Neuronal stem cell (in vitro differentiated cells): ENCODE measurements at regions not wholly inside any gene's neighbourhood (a gene's known extent, or its start where the extent isn't known, plus 50 kb on each side); places are given as distances from the start of the nearest gene placed in this dataset.

Experiments used
- DNase-seq: peaks from one replicate; pipeline ENCODE4 v3.0.0-alpha.2; 2013; ENCODE audit warnings: low spot score
- H2AFZ ChIP-seq: one replicate; pipeline ENCODE4 v1.6.1; 2013; ENCODE audit warnings: mild to moderate bottlenecking, low read length, inconsistent platforms
- H2AK5ac ChIP-seq: 2 replicates; pipeline ENCODE4 v1.6.1; 2013; ENCODE audit warnings: low read depth, mild to moderate bottlenecking, inconsistent platforms, low read length, moderate library complexity, mixed read lengths
- H2BK120ac ChIP-seq: 2 replicates; pipeline ENCODE4 v1.6.1; 2013; ENCODE audit warnings: low read depth, mild to moderate bottlenecking, inconsistent platforms, low read length, moderate library complexity, mixed read lengths
- H2BK12ac ChIP-seq: one replicate; pipeline ENCODE4 v1.6.1; 2013; ENCODE audit warnings: low read length, inconsistent platforms
- H2BK15ac ChIP-seq: 2 replicates; pipeline ENCODE4 v1.6.1; 2013; ENCODE audit warnings: mild to moderate bottlenecking, low read length, inconsistent platforms, mixed read lengths
- H2BK5ac ChIP-seq: one replicate; pipeline ENCODE4 v1.6.1; 2013; ENCODE audit warnings: inconsistent platforms, mild to moderate bottlenecking, low read length, moderate library complexity
- H3K14ac ChIP-seq: one replicate; pipeline ENCODE4 v1.6.1; 2013; ENCODE audit warnings: low read length, inconsistent platforms
- H3K18ac ChIP-seq: 2 replicates; pipeline ENCODE4 v1.6.1; 2013; ENCODE audit warnings: low read length, inconsistent platforms
- H3K23ac ChIP-seq: 2 replicates; pipeline ENCODE4 v1.6.1; 2013; ENCODE audit warnings: low read depth, mild to moderate bottlenecking, mixed read lengths, low read length, inconsistent platforms; ENCODE audit not compliant: poor library complexity
- H3K27ac ChIP-seq: replicated peaks from 3 replicates; pipeline ENCODE4 v1.5.1; 2013; ENCODE audit warnings: low read length, inconsistent platforms
- H3K27me3 ChIP-seq, 3 experiments: 2 replicates each; pipeline ENCODE4 v1.6.1; 2013; ENCODE audit warnings: low read length in 3 of 3, mild to moderate bottlenecking in 2 of 3, inconsistent platforms in 1 of 3, low read depth in 1 of 3, mixed read lengths in 1 of 3, moderate library complexity in 1 of 3; ENCODE audit not compliant: control insufficient read depth in 3 of 3, insufficient read depth in 3 of 3
- H3K36me3 ChIP-seq, 2 donors: replicated peaks in 1 of 2; 2 replicates each; pipeline ENCODE4 v1.6.1; 2013; ENCODE audit warnings: low read length in 2 of 2; ENCODE audit not compliant: control insufficient read depth in 2 of 2, insufficient read depth in 2 of 2
- H3K4ac ChIP-seq: 2 replicates; pipeline ENCODE4 v1.6.1; 2013; ENCODE audit warnings: inconsistent platforms, mild to moderate bottlenecking, low read length, moderate library complexity
- H3K4me1 ChIP-seq, 2 donors: 1 replicate in 1 of 2; 2 replicates in 1 of 2; pipeline ENCODE4 v1.6.1; 2013; ENCODE audit warnings: low read length in 2 of 2, low read depth in 1 of 2; ENCODE audit not compliant: control insufficient read depth in 2 of 2, insufficient read depth in 1 of 2
- H3K4me2 ChIP-seq: one replicate; pipeline ENCODE4 v1.6.1; 2013; ENCODE audit warnings: mild to moderate bottlenecking, low read length, inconsistent platforms; ENCODE audit not compliant: insufficient read depth, poor library complexity, severe bottlenecking
- H3K4me3 ChIP-seq, 2 donors: 2 replicates each; pipeline ENCODE4 v1.5.1; 2013; ENCODE audit warnings: low read length in 2 of 2, mild to moderate bottlenecking in 2 of 2, inconsistent platforms in 1 of 2, moderate library complexity in 1 of 2
- H3K79me1 ChIP-seq: one replicate; pipeline ENCODE4 v1.6.1; 2013; ENCODE audit warnings: low read depth, mild to moderate bottlenecking, inconsistent platforms, low read length, moderate library complexity
- H3K9ac ChIP-seq: one replicate; pipeline ENCODE4 v1.6.1; 2013; ENCODE audit warnings: mild to moderate bottlenecking, low read depth, low read length, inconsistent platforms; ENCODE audit not compliant: poor library complexity
- H3K9me3 ChIP-seq, 2 donors: replicated peaks in 1 of 2; 2 replicates each; pipeline versions ENCODE3 to v1.6.1; 2013; ENCODE audit warnings: low read length in 2 of 2, mild to moderate bottlenecking in 2 of 2, inconsistent platforms in 1 of 2, low read depth in 1 of 2, mixed read lengths in 1 of 2, moderate library complexity in 1 of 2; ENCODE audit not compliant: control insufficient read depth in 2 of 2, insufficient read depth in 1 of 2
- H4K8ac ChIP-seq: one replicate; pipeline ENCODE4 v1.6.1; 2013; ENCODE audit warnings: low read depth, mild to moderate bottlenecking, inconsistent platforms, low read length, moderate library complexity
- H4K91ac ChIP-seq: one replicate; pipeline ENCODE4 v1.6.1; 2013; ENCODE audit warnings: low read length, low read depth, mild to moderate bottlenecking, inconsistent platforms; ENCODE audit not compliant: poor library complexity
- WGBS, 2 donors: extraction: QIAGEN DNeasy Blood & Tissue Kit; methylation state at CpG; one replicate each; pipeline ENCODE4 v1.1.7; 2013; ENCODE audit warnings: missing lambda C conversion rate in 2 of 2, mixed read lengths in 1 of 2; ENCODE audit not compliant: insufficient read length in 2 of 2, insufficient replicate concordance in 1 of 2; ENCODE audit errors: extremely low coverage in 2 of 2; 5-methylcytosine and 5-hydroxymethylcytosine counted together

GRCh38 chr18:53764086-53764485 is 460.4 kb downstream of the MBD2 start:
- no peak overlapping the region for H4K8ac ChIP-seq
- H3K36me3 ChIP-seq = no peaks in the 10 kb centered on the region
- no peaks in the 10 kb centered on the region for H3K27me3 ChIP-seq
- no peak overlapping the region for H3K4ac ChIP-seq
- H3K9ac ChIP-seq = no peak overlapping the region
- H2BK15ac ChIP-seq = no peak overlapping the region
- H2BK5ac ChIP-seq = no peak overlapping the region
- no peak overlapping the region for H4K91ac ChIP-seq
- no peaks in the 10 kb centered on the region for H3K4me1 ChIP-seq
- H3K14ac ChIP-seq = no peak overlapping the region
- no peak overlapping the region for H3K23ac ChIP-seq
- H3K18ac ChIP-seq = no peak overlapping the region
- peaks cover 1 to 10% of the 10 kb centered on the region in 2 donors for H3K9me3 ChIP-seq
- no peaks in the 10 kb centered on the region for H3K79me1 ChIP-seq
- WGBS, 2 donors = no CpG with 5 or more reads among the region's 1 CpG
- H3K4me2 ChIP-seq = no peak overlapping the region
- no peak overlapping the region for H2BK12ac ChIP-seq
- no peak overlapping the region for H3K4me3 ChIP-seq
- no peak overlapping the region for H2BK120ac ChIP-seq
- no peak overlapping the region for H2AFZ ChIP-seq
- H2AK5ac ChIP-seq = no peak overlapping the region
- H3K27ac ChIP-seq = no peak overlapping the region
- DNase-seq = no peak

GRCh38 chr18:53757328-53757727 is 467.1 kb downstream of the MBD2 start:
- no peak overlapping the region for H3K9ac ChIP-seq
- H2BK120ac ChIP-seq = no peak overlapping the region
- no peak overlapping the region for H2BK15ac ChIP-seq
- H2BK12ac ChIP-seq = no peak overlapping the region
- H3K18ac ChIP-seq = no peak overlapping the region
- H3K4me1 ChIP-seq = peaks cover 6 to 7% of the 10 kb centered on the region in 2 donors
- H4K8ac ChIP-seq = no peak overlapping the region
- no peak overlapping the region for H2AFZ ChIP-seq
- H3K9me3 ChIP-seq = no peaks in the 10 kb centered on the region
- H3K4me2 ChIP-seq = no peak overlapping the region
- no peaks in the 10 kb centered on the region for H3K27me3 ChIP-seq
- no peak overlapping the region for H2BK5ac ChIP-seq
- H4K91ac ChIP-seq = no peak overlapping the region
- no peaks in the 10 kb centered on the region for H3K36me3 ChIP-seq
- H3K4ac ChIP-seq = no peak overlapping the region
- no peak overlapping the region for H3K23ac ChIP-seq
- no peak overlapping the region for H2AK5ac ChIP-seq
- no peak overlapping the region for H3K4me3 ChIP-seq
- H3K27ac ChIP-seq = no peak overlapping the region
- no peak for DNase-seq
- no peak overlapping the region for H3K14ac ChIP-seq
- no peaks in the 10 kb centered on the region for H3K79me1 ChIP-seq
- no CpG with 5 or more reads among the region's 2 CpGs for WGBS, 2 donors

- no peak overlapping the region for H3K4me2 ChIP-seq
- H3K4ac ChIP-seq = no peak overlapping the region
- H3K27me3 ChIP-seq = no peaks in the 10 kb centered on the region
- H3K27ac ChIP-seq = no peak overlapping the region
- H3K9ac ChIP-seq = no peak overlapping the region
- H2BK5ac ChIP-seq = no peak overlapping the region
- no peak for DNase-seq
- H3K9me3 ChIP-seq = no peaks in the 10 kb centered on the region
- no peaks in the 10 kb centered on the region for H3K36me3 ChIP-seq
- H3K23ac ChIP-seq = no peak overlapping the region
- no peak overlapping the region for H2BK12ac ChIP-seq
- no peaks in the 10 kb centered on the region for H3K79me1 ChIP-seq
- no CpG with 5 or more reads among the region's 3 CpGs for WGBS, 2 donors
- no peak overlapping the region for H2BK120ac ChIP-seq
- H4K8ac ChIP-seq = no peak overlapping the region
- H3K18ac ChIP-seq = no peak overlapping the region
- no peak overlapping the region for H2BK15ac ChIP-seq
- H4K91ac ChIP-seq = no peak overlapping the region
- no peak overlapping the region for H3K4me3 ChIP-seq
- H3K4me1 ChIP-seq = peaks cover 6 to 7% of the 10 kb centered on the region in 2 donors
- H3K14ac ChIP-seq = no peak overlapping the region
- H2AFZ ChIP-seq = no peak overlapping the region
- no peak overlapping the region for H2AK5ac ChIP-seq
Observed at GRCh38 chr18:53756610-53756972, 467.9 kb downstream of the MBD2 start.

GRCh38 chr18:53755914-53756609 is 468.4 kb downstream of the MBD2 start:
- Histone ChIP-seq H3K36me3 (no peaks in the 10 kb centered on the region), H4K8ac (no peak overlapping the region), H3K18ac (no peak overlapping the region), H3K4me1 (peaks cover 6 to 7% of the 10 kb centered on the region in 2 donors), H3K27ac (no peak overlapping the region), H2BK5ac (no peak overlapping the region), H2AFZ (no peak overlapping the region), H3K79me1 (no peaks in the 10 kb centered on the region), H3K9ac (no peak overlapping the region), H3K9me3 (no peaks in the 10 kb centered on the region), H3K4me2 (no peak overlapping the region), H2BK120ac (no peak overlapping the region), H2BK15ac (no peak overlapping the region), H3K4me3 (no peak overlapping the region), H3K4ac (no peak overlapping the region), H3K27me3 (no peaks in the 10 kb centered on the region), H4K91ac (no peak overlapping the region), H2AK5ac (no peak overlapping the region), H3K23ac (no peak overlapping the region), H3K14ac (no peak overlapping the region), H2BK12ac (no peak overlapping the region)
- DNase-seq = no peak
- no CpG with 5 or more reads among the region's 5 CpGs for WGBS, 2 donors
